Kidney tubule cell (primary cell): ENCODE measurements at regions not wholly inside any gene's neighbourhood (a gene's known extent, or its start where the extent isn't known, plus 50 kb on each side); places are given as distances from the start of the nearest gene placed in this dataset.

Experiments
- DNase-seq: peaks from one replicate; pipeline ENCODE4 v3.0.0-alpha.2; 2018; ENCODE audit warnings: low spot score

DNA sequence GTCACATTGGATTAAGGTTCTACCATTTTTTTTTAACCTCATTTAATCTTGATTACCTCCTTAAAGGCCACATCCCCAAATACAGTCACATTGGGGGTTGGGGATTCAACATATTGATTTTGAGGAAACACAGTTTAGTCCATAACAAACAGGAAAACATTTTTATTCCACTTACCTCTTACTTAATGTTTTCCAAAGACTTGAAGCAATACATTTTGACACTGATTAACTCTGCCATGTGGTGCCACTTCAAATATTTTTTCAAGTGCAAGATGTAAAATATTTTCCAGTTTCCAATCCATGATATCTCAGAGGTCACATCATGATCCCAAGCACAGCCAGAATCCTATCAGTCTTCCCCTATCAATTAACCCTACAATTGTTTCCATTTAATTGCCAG, 548.0 kb downstream of the CSNK1G3 start:
- DNase-seq, result no peak

DNA sequence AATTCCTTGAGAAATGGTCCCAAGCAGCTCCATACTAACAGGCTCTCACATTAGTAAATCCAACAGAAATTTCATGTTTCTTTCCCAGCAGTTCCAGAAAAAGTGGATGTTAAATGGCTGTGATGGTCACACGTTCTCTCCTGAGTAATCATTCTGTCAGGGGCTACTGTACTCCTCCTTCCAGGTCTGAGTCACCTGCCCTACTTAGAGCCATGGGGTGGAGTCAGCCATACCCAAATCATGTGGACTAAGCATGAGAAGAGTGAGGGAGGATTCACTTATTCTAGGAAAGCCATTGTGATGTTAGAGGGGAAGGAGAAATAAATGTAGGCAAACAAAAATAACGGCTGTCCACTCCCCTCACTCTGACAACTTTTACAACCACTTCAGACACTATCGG, 547.2 kb downstream of the CSNK1G3 start:
- DNase-seq, result peak; percentile 82

DNA sequence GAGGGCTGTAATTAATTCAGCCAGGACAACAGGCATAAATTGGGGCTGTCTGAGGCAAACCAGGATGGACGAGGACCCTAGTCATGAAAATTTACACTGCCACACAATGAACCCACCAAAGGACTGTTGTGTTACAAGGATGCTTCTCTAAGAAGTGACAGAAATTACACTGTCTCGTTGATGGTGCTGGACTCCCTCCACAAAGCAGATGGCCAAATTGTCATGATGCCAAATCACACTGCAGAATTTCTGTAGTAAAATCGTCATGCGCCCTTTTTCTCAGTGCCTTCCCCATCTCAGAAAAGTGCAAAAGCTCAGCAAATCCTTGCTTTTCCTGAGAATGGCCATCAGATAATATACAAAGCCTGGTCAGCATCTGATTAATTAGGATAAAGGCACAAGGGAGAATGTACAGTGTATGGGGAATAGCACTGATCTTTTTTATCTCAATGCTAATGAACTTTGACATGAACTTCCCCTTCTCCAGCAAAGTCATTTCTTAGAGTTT, 545.8 kb downstream of the CSNK1G3 start:
- no peak for DNase-seq

DNA sequence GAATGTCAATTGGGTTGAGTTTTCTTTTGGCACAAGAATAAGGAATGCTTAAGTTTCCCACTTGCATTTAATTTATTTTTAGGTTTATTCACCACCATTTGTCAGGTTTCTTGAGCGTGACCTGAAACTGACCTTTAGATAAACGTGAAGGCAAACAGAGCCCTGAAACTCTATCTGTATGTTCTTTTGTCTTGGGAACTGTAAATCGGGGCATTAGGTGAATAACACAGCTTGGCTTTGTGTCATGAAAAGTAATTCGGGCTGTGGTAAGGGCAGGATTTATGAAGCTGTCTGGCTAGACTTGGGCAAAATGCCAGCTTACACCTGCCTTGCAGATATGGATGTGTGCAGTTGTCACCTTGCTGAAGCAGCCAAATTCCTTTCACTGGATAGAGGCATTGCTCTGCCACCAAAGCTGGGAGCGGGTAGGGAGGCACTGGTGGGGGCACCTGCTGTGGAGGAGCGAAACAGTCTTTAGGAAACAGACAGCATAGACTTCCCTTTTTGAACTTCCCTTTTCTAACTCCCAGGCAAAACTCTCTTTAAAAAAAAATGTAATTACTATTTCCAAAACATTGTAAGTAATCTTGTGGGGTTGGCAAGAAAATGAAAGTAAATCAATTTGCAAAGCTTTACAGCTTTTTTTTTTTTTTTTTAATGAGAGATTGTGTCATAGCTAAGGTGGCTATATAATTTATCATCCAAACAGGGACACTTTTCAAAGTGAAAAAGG, 545.2 kb downstream of the CSNK1G3 start:
- DNase-seq, result peak; percentile 63

DNA sequence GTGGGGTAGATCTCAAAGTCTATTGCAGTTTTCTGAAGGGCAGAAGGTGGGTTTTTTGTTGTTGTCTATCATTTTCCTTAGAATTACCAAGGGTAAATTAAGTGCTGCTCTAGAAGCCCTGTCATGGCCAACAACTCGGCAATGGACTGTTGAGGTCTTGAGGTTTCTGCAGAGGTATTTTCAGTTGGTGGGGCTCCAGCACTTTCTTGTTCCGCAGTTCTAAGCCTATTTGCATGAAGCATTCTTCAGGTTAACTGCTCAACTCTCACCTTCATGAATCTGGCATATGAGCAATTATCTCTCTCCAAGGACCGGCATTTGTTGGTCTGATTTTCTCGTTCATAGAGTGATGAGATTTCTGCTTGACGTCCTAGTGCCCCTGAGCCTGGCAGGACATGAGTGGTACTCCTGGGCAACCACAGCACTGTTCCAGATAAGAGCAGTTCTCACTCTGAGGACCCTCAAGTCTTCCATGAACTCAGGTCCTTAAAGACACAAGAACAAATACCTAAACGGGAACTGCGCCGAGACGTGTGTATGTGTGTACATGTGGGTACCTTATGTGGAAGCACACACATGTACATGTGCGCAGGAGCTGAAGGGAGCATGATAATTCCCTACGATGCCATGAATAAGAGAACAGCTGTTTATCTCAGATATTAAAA, 544.5 kb downstream of the CSNK1G3 start:
- no peak for DNase-seq

DNA sequence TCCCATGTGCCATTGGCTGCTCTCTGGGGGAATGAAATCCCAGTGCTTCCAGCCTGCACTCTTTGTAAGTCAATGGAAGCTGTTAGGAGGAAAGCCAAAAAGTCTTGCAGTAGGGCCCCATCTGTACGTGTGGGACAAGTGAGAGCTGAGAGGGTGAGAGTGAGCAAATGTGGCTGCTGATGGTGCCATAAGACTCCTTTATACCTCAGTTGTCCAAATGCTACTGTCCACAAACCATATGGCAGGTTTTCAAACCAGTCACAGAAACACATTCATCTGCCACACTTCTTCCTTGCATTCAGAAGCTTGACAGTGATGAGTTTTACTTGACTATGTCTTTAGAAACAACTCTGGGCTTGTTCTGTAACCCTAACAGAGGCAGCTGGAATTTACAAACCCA, 543.8 kb downstream of the CSNK1G3 start:
- no peak for DNase-seq

DNA sequence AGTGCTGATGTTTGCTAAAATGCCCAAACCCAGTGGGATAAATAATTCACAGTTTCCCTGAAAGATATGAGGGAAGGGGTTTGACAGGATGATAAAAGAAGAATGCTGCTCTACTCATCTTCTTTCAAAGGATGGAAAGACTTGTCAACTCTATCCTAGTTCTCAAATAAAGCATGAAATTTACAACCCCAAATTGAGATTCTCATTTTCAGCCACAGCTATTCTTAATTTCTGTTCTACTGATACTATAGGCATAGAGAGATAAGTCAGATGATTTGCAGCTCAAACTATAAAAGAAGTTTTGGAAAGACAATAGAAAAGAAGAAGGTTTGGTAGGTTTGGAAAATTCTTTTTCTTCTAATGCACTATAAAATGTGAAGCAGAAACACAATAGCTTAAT, 542.6 kb downstream of the CSNK1G3 start:
- no peak for DNase-seq

DNA sequence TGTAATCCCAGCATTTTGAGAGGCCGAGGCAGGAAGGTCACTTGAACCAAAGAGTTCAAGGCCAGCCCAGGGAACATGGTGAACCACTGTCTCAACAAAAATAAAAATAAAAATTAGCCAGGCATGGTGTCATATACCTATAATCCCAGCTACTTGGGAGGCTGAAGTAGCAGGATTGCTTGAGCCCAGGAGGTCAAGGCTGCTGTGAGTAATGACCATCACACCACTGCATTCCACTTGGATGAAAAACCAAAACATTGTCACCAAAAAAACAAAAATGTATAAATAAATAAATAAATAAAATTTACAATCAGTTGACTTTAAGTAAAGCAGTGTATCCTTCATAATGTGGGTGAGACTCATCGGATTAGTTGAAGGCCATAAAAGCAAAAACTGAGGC, 541.4 kb downstream of the CSNK1G3 start:
- peak; percentile 23 for DNase-seq

DNA sequence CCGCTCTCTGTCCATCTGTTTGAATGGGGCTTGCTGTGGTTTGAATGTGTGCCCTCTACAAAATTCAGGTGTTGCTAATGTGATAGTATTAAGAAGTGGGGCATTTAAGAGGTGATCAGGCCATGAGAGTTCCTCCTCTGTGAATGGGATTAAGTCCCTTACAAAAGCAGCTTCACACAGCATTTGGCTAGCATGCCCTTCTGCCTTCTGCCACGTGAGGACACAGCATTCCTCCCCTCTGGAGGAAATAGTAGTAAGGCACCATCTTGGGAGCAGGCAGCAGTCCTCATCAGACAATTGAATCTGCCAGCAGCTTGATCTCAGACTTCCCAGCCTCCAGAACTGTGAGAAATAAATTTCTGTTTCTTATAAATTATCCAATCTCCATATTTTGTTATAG, 540.2 kb downstream of the CSNK1G3 start:
- DNase-seq, result no peak

DNA sequence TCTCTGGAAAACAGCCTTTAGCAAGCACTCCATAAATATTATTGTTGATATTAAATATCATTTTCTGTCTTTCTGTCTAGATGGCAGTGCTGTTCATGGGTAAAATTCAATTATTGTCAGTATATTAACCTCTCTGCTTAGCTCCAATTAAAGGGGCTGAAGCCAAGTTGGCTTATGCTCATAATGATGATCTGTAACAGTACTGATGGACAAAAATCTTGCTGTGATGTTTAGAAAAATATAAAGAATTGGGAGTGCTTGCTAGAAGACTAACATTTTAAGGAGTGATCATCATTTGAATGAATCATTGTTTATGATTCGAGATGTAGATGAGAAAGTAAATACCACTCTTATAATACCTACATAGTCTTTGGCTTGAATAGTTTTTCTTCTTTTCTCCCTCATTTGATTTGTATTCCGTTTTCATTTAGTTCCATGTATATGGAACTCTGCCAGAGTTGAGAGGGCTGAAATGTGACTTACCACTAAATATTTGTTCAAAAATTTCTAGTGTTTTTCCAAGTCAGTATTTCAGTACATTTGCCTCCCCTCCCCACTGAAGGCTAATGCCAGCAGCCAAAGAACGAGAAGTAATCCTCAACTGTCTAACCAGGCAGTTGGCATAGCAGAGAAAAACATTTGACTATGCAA, 538.3 kb downstream of the CSNK1G3 start:
- DNase-seq, result no peak

DNA sequence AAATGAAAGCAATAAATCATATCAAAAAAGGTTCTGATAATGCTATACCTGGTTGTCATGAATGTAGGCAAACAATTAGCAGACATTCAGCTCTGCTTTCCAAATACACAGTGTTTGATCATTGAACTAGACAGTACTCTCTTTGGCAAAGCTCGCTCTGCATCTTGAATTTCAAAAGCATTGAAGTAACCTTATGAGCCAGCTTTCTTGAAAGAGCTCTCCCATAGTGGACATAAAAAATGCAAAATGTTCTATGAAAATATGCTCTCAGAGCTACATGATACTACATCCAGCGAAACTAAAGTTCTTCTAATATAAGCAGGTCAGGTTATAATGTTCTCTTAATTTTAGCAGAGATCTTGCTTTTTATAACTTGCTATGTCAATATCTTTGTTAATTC, 533.4 kb downstream of the CSNK1G3 start:
- no peak for DNase-seq

DNA sequence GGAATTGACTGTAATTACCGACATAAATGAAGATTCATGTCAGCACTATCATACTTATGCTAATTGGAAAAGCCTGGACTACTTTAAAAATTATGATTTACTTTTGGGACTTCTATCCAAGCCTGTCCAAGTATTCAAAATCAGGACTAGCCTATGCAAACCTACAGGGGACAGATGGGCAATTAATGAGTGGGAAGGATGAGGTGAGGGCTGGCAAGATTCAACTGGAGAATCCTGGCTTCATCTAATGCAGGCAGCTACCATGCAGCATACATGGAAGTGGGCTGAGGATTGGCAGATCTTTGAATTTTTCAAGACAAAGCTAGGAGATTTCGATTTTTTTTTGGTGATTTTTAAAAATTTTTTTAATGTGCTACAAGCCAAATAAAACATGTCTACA, 532.6 kb downstream of the CSNK1G3 start:
- no peak for DNase-seq

DNA sequence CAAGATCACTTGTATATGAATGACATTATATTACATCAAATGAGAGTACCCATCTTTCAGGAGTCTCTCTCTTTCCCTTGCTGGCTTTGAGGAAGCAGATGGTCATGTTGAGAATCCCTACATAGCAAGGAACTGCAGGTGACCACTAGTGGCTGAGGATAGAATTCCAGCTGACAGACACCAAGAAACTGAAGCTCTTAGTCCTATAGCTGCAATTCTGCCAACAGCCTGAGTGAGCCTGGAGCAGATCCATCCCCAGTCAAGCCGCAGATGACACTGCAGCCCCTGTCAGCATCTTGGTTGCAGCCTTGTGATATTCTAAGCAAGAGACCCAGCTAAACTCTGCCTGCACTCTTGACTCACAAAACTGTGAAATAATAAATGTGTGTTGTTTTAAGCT, 531.5 kb downstream of the CSNK1G3 start:
- peak; percentile 31 for DNase-seq

DNA sequence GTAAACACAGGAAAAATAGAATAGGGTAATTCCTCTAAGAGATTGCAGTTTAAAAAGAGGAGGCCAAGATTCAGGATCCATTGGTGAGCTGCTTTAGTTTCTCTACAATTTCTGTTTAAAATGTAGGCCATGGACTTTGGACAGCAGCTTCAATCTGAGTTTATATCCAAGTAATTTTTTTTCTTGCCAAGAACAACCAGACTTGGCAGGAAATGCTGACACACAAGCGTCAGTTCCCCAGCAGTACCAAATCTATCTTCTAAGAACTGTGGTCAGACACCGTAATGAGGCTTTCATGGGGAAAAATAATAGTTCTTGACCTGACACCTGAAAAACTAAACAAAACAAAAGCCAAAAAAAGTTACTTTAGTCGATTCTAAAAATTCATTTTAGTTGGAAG, 528.8 kb downstream of the CSNK1G3 start:
- no peak for DNase-seq

DNA sequence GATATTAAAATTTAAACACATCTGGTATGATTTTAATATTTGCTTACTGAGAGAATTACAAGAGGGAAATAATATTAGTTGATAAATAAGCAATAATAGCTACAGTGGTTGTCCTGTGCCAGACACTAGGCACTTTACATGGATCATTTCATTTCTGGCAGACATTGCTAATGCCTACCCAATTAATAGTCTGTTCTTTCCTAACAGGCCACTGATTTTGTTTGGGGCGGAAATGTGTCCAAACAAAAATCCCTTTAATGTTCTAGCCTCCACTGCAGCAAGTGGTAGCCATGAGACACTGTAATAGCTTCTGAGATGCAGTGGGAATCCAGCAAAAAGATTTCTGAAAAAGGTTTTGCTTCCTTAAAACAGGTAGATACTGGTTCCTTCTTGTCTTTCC, 527.4 kb downstream of the CSNK1G3 start:
- no peak for DNase-seq

DNA sequence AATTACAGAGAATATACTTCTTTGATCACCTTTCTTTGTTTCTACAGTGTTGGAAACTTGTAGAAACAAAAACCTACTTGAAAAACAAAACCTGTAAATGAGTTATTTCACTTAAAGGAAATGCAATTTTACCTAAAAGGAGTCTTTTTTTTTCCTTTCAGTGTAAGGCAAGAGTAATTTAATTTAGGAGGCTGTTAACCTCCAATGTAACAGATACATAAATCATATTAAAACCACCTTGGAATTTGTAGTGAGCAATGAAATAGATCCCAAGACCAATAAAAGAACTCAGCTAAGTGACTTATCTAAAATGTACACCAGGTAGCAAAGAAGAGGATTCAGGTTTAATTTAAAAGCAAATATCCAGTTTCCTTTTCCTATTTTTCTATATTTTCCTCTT, 524.8 kb downstream of the CSNK1G3 start:
- no peak for DNase-seq

DNA sequence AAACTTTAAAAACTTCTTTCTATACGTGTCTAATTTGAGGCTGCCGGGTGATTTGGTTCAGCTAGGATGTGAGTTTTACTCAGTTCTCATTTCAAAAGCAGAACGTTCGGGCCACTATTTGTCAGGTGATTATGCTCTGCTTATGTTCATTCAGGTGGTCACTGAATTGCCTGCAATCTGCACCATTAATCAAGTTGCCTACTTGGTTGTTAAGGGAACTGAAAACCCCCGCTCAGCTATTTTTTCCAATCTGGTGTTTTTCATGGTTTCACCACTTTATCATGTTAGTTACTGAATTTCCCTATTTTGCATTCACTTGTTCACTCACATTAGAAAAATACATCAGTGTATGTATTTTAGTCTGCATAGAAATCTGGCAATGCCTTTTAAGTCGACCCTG, 523.0 kb downstream of the CSNK1G3 start:
- no peak for DNase-seq

DNA sequence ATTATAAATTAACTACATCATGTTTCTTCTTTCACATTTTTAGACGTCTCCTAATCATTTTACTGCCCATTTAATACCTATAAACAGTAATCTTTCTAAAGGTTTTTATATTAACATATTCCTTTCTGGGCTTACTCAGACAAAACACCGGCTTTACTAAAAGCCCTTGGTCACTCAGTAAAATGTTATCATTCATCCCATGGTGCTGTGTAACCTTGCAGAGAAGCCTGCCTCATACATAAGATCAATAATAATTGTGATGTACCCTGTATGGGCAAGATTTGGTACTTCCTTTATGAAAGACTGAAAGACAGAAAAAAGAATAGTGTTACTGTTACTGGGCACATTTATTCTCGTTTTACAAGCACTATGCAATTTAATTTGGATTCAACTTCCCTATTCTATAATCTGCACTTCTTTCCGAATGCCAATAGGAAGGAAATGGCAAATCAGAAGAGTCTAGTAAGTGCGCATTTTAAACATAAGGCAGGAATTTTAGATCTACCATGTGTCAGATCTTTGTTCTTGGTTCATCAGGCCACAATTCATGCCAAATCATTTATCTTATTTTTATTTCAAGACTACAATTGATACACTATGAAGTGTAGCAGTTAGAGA, 522.2 kb downstream of the CSNK1G3 start:
- DNase-seq, result no peak

DNA sequence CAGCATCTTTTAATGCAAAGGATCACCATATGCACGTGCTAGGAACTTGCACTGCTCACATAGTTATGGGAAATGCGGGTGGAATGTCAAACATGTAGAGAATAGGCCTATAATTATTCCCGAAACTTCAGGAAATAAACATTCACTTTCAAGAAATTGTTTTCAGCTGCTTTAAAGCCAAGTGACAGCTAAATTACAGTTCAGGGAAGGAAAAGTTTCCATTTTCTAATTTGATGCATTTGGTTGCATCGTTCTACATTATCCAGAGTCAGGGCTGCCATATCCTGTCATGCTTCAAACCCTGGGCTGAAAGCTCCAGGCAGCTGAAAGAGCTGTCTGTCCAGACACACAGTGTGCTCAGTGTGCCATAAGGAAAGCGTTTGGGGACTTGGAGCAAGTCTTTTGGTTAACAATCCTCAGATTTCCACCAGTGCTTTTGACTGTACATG, 518.1 kb downstream of the CSNK1G3 start:
- DNase-seq, result no peak

DNA sequence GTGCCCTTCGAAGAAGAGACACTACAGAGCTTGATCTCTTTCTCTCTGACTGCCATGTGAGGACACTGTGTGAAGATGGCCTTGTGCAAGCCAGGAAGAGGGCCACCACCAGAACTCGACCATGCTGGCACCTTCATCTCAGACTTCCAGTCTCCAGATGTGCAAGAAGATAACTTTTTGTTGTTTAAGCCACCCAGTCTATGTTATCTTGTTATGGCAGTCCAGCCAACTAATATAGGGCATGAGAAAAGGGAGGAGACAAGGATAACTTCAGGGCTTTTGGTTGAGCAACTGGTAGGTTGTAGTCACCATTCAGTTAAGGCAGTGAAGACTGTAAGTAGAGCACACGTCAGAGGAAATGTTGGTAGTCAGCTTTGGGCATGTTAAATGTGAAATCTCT, 515.5 kb downstream of the CSNK1G3 start:
- no peak for DNase-seq

DNA sequence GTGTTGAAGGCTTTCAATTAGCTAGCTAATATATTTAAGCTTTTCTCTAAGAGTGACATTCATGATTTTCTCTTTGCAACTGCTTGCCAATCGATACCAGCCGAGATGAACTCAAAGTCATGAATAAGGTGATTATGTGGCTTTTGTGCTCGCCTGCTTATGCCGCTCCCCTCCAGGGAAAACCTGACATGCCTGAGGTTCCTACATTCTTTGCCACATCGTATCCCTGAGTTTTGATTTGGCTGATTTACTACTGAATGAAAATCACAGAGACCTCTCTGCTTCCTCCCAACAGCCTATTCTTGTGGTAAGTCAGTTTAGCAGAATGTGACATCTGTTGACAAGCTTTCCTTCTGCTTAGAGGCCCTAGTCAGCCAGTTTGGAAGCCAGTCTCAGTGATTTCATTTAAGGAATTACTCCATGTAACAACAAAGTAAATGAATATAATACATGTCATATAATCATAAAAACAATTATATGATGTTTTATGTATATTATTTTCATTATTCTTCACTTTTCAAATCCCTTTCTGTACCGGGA, 513.4 kb downstream of the CSNK1G3 start:
- DNase-seq, result no peak

DNA sequence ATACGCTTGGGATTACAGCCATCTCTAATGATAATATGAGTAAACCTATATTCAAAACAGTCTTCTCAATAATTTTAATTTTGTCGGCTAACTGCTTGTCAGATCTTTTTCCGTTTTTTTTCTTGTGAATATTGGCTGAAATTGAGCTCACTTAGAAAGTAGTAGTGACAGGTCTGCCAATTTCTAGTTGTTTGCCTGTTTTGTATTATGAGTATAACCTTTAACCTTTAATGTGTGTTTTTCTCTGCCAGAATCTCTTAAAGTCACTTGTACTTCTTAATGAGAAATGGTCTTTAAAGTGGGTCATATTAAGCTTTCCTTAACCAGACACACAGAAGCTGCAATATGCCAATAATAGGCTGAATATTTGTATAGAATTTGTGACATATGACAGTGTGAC, 511.0 kb downstream of the CSNK1G3 start:
- no peak for DNase-seq

DNA sequence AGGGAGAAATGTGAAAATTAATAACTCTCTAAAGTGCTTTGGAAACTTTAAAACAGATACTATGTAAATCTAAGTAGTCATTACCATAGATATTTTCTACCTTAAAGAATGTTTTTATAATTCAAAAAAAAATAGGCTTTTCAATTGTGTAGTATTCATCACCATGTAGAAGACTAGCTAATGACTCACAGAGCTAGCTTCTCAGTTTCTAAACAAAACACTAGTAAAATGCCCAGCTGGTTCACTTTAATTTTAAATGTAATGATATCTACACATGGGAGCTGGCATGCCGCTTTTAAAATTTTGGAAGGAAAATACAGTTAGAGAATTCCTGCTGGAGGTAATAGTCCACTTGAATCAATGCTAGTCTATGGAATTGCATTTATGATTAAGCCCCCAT, 509.8 kb downstream of the CSNK1G3 start:
- no peak for DNase-seq
